ENCODE measurements at regions not wholly inside any gene's neighbourhood (a gene's known extent, or its start where the extent isn't known, plus 50 kb on each side); places are given as distances from the start of the nearest gene placed in this dataset.

GRCh38 chr1:14321422-14321821 lies 277.1 kb upstream of the KAZN start:
- no peak overlapping the region for H3K4me3 ChIP-seq (ENCODE audit: low read depth, low read length)
- in situ Hi-C loops (cut with HindIII; ENCODE audit: low sequenced_read_pairs) = no loop called here
- DNase-seq (ENCODE audit: low read depth, low spot score) = no peak
- TF ChIP-seq, protein P1, sequence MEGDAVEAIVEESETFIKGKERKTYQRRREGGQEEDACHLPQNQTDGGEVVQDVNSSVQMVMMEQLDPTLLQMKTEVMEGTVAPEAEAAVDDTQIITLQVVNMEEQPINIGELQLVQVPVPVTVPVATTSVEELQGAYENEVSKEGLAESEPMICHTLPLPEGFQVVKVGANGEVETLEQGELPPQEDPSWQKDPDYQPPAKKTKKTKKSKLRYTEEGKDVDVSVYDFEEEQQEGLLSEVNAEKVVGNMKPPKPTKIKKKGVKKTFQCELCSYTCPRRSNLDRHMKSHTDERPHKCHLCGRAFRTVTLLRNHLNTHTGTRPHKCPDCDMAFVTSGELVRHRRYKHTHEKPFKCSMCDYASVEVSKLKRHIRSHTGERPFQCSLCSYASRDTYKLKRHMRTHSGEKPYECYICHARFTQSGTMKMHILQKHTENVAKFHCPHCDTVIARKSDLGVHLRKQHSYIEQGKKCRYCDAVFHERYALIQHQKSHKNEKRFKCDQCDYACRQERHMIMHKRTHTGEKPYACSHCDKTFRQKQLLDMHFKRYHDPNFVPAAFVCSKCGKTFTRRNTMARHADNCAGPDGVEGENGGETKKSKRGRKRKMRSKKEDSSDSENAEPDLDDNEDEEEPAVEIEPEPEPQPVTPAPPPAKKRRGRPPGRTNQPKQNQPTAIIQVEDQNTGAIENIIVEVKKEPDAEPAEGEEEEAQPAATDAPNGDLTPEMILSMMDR (IDR thresholded peaks at IDR 0.05; ENCODE audit: low read depth, low read length) = no peak

DNA sequence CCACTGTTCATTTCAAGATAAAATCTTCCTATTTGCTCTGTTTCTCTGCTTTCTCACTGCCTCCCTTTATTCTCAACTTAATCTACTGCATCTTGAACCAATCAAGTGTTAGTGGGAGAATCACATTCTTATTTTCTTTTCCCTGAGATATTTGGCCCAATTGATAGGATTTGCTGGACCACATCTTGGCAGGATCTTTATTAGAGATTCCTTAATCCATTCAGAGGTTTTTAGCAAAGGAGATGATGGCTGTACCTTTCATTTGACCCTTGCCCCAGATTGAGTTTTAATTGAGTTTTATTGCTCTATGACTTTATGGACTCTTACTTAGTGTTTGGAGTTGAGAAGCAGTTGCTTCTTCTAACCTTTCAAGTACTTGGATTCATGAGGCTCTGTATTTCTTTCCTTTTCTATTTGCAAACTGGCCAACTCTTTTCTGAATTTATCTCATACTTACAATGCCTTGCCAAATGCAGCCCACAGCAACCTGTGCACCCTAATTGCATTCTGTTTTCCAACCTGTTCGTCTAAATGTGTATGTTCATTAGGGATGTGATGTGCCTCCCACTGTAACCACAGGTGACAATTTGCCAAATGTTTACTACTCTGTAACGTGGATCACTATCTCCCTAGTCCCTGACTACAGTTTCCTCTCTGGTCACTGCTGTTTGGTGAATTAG lies 274.8 kb upstream of the KAZN start:
- H3K4me3 ChIP-seq (ENCODE audit: low read depth, low read length) = no peak overlapping the region
- no peak for DNase-seq (ENCODE audit: low read depth, low spot score)
- TF ChIP-seq, protein P1 (IDR thresholded peaks at IDR 0.05; ENCODE audit: low read depth, low read length) = no peak
- in situ Hi-C loops (cut with HindIII; ENCODE audit: low sequenced_read_pairs) = no loop called here

- DNase-seq (ENCODE audit: low read depth, low spot score) = no peak
- no peak overlapping the region for H3K4me3 ChIP-seq (ENCODE audit: low read depth, low read length)
- TF ChIP-seq, protein P1 (IDR thresholded peaks at IDR 0.05; ENCODE audit: low read depth, low read length) = no peak
- in situ Hi-C loops (cut with HindIII; ENCODE audit: low sequenced_read_pairs) = no loop called here
These were observed 274.2 kb upstream of the KAZN start for GRCh38 chr1:14324248-14324630.

DNA sequence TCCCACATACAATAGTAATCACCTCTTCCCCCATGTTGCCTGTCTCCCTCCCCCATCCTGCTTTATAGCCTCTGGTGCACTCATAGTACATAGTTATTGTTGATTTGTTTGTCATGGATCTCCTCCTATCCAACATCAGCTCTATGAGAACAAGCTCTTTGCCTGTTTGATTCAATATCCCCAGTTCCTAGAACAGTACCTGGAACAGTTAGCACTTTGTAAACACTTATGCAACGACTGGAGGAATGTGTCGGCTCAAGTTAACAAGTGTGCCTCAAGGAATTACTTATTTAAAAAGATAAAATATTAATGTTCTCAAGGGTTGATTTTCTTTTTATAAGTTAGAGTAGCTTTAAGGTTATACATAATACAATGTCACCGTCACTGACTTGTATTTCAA lies 271.6 kb upstream of the KAZN start:
- no peak overlapping the region for H3K4me3 ChIP-seq (ENCODE audit: low read depth, low read length)
- DNase-seq (ENCODE audit: low read depth, low spot score) = no peak
- TF ChIP-seq, protein P1 (IDR thresholded peaks at IDR 0.05; ENCODE audit: low read depth, low read length) = no peak
- in situ Hi-C loops (cut with HindIII; ENCODE audit: low sequenced_read_pairs) = no loop called here

DNA sequence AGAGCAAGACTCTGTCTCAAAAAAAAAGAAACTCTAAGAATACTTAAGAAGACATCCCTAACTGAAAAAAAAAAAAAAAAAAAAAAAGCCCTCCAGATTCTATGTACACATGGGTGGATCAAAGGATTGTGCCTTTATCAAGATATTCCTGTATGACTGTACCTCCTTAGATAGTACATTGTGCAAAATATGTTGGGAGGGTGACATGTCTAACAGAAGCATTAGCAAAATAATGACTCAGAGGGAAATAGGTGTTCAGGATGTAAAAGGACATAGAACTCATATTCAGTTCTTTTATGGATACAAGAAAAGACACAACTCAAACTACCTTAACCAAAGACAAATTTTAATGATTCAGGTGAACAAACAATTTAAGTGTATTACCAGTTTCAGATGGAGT lies 269.8 kb upstream of the KAZN start:
- in situ Hi-C loops (cut with HindIII; ENCODE audit: low sequenced_read_pairs) = no loop called here
- TF ChIP-seq, protein P1 (IDR thresholded peaks at IDR 0.05; ENCODE audit: low read depth, low read length) = no peak
- H3K4me3 ChIP-seq (ENCODE audit: low read depth, low read length) = no peak overlapping the region
- DNase-seq (ENCODE audit: low read depth, low spot score) = no peak

DNA sequence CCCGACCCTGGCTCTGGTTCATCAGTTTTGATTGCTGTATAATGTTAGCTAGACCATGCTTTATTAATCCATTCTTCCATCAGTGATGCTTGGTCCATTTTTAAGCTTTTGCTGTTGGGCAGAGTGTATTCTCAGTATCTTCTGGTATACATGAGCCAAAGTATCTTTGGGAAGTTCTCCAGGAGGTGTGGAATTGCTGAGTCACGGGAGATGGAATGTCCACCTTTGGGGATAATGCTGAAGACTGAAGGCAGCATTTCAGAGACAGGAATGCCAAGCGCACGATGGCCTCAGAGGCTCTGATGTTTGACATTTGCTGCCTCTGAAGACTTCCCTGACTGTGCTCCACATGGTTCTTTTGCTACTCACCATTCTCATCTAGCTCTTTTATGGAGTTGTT lies 266.3 kb upstream of the KAZN start:
- H3K4me3 ChIP-seq (ENCODE audit: low read depth, low read length) = no peak overlapping the region
- in situ Hi-C loops (cut with HindIII; ENCODE audit: low sequenced_read_pairs) = no loop called here
- TF ChIP-seq, protein P1 (IDR thresholded peaks at IDR 0.05; ENCODE audit: low read depth, low read length) = no peak
- DNase-seq (ENCODE audit: low read depth, low spot score) = no peak

All from astrocyte of the spinal cord (primary cell).